ENCODE measurements at regions not wholly inside any gene's neighbourhood (a gene's known extent, or its start where the extent isn't known, plus 50 kb on each side); places are given as distances from the start of the nearest gene placed in this dataset.

GRCh38 chr2:8407332-8407731 lies 274.5 kb upstream of the ID2 start:
- no peak for DNase-seq

- no peak for DNase-seq
Observed at GRCh38 chr2:8408560-8409460, 273.0 kb upstream of the ID2 start.

GRCh38 chr2:8409461-8410260 lies 272.2 kb upstream of the ID2 start:
- no peak for DNase-seq

- DNase-seq = no peak
Observed at GRCh38 chr2:8412082-8412481, 269.8 kb upstream of the ID2 start.

GRCh38 chr2:8412586-8412985 lies 269.3 kb upstream of the ID2 start:
- DNase-seq = no peak

- no peak for DNase-seq
Observed at GRCh38 chr2:8413589-8414135, 268.2 kb upstream of the ID2 start.

GRCh38 chr2:8414946-8415879 lies 266.6 kb upstream of the ID2 start:
- DNase-seq = no peak

- no peak for DNase-seq
Observed at GRCh38 chr2:8416001-8416571, 265.8 kb upstream of the ID2 start.

GRCh38 chr2:8416849-8417832 lies 264.7 kb upstream of the ID2 start:
- DNase-seq = no peak

GRCh38 chr2:8418721-8419120 lies 263.1 kb upstream of the ID2 start:
- no peak for DNase-seq

- no peak for DNase-seq
Observed at GRCh38 chr2:8421658-8422449, 260.0 kb upstream of the ID2 start.

- no peak for DNase-seq
Observed at GRCh38 chr2:8422450-8422800, 259.4 kb upstream of the ID2 start.

- DNase-seq = no peak
Observed at GRCh38 chr2:8424997-8425900, 256.6 kb upstream of the ID2 start.

GRCh38 chr2:8426550-8426949 lies 255.3 kb upstream of the ID2 start:
- no peak for DNase-seq

- peak; percentile 82 for DNase-seq
Observed at GRCh38 chr2:8427211-8427610, 254.6 kb upstream of the ID2 start.

- no peak for DNase-seq
Observed at GRCh38 chr2:8430628-8431027, 251.2 kb upstream of the ID2 start.

- DNase-seq = no peak
Observed at GRCh38 chr2:8431446-8432125, 250.3 kb upstream of the ID2 start.

GRCh38 chr2:8432706-8433336 lies 249.0 kb upstream of the ID2 start:
- no peak for DNase-seq
